ENCODE measurements at regions not wholly inside any gene's neighbourhood (a gene's known extent, or its start where the extent isn't known, plus 50 kb on each side); places are given as distances from the start of the nearest gene placed in this dataset.

DNA sequence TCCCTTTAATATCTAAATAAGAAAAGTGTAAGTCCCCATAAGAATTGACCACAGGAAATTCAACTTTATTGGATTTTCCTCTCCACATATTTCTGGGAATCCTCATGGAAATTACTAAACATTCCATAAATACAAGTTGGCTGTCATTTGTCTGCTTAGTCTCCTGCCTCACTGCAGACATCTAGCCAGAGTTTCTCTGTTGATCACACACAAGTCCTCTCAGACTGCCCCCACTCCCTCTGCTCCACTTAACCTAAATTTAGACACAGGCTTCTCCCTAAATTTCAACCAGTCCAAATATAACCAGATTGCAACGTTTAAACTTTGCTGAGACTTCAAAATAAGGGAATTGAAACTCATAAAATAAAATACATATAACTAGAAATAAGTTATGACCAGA, 982.1 kb downstream of the DTWD2 start:
- no peak for ATAC-seq
- H3K27ac ChIP-seq: no peak overlapping the region
- H3K4me3 ChIP-seq: no peak overlapping the region
- POLR2A ChIA-PET: no interaction called here
- CTCF ChIA-PET: no interaction called here
- no peak for DNase-seq (ENCODE audit: low read depth in 1 of 2, low spot score in 1 of 2)
- no peak overlapping the region for H3K4me2 ChIP-seq
- no peak for TF ChIP-seq EP300 (IDR thresholded peaks at IDR 0.05)
- TF ChIP-seq ZSCAN20 (CRISPR knock-in tag; IDR thresholded peaks at IDR 0.05): no peak
- no peak for TF ChIP-seq FOSL2 (IDR thresholded peaks at IDR 0.05)
- TF ChIP-seq FOSL2 (CRISPR knock-in tag; IDR thresholded peaks at IDR 0.05): no peak
- TF ChIP-seq, protein P1, sequence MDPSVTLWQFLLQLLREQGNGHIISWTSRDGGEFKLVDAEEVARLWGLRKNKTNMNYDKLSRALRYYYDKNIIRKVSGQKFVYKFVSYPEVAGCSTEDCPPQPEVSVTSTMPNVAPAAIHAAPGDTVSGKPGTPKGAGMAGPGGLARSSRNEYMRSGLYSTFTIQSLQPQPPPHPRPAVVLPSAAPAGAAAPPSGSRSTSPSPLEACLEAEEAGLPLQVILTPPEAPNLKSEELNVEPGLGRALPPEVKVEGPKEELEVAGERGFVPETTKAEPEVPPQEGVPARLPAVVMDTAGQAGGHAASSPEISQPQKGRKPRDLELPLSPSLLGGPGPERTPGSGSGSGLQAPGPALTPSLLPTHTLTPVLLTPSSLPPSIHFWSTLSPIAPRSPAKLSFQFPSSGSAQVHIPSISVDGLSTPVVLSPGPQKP (IDR thresholded peaks at IDR 0.05; ENCODE audit: low read depth, low read length): no peak
- TF ChIP-seq NPAS2 (CRISPR knock-in tag; IDR thresholded peaks at IDR 0.05; ENCODE audit: borderline replicate concordance): no peak
- TF ChIP-seq NFE2L2 (conservative IDR thresholded peaks at IDR 0.05; ENCODE audit: low read length): no peak
- no peak for TF ChIP-seq RARB (CRISPR knock-in tag; IDR thresholded peaks at IDR 0.05)
- TF ChIP-seq TFCP2L1 (CRISPR knock-in tag; IDR thresholded peaks at IDR 0.05): no peak
- no peak for TF ChIP-seq JUN (IDR thresholded peaks at IDR 0.05)
- TF ChIP-seq MAZ (IDR thresholded peaks at IDR 0.05; ENCODE audit: borderline replicate concordance, low read depth, low read length): no peak
- no peak for TF ChIP-seq HOXB13 (CRISPR knock-in tag; IDR thresholded peaks at IDR 0.05; ENCODE audit: low read depth)
- no peak for TF ChIP-seq ZFP36 (IDR thresholded peaks at IDR 0.05; ENCODE audit: borderline replicate concordance, partially characterized antibody)
- TF ChIP-seq RCOR1 (IDR thresholded peaks at IDR 0.05; ENCODE audit: low read depth, low read length): no peak
- no peak for TF ChIP-seq SREBF2 (IDR thresholded peaks at IDR 0.05)
- TF ChIP-seq HOXA7 (CRISPR knock-in tag; IDR thresholded peaks at IDR 0.05): no peak
- no peak for TF ChIP-seq GATA3 (IDR thresholded peaks at IDR 0.05; ENCODE audit: borderline replicate concordance)
- FAIRE-seq: no peak
- no peaks in the 10 kb centered on the region for H3K9me3 ChIP-seq
- no peaks in the 10 kb centered on the region for H3K4me1 ChIP-seq
- 0% methylated on average over 1 of the region's 1 CpG for WGBS (ENCODE audit: missing lambda C conversion rate)

DNA sequence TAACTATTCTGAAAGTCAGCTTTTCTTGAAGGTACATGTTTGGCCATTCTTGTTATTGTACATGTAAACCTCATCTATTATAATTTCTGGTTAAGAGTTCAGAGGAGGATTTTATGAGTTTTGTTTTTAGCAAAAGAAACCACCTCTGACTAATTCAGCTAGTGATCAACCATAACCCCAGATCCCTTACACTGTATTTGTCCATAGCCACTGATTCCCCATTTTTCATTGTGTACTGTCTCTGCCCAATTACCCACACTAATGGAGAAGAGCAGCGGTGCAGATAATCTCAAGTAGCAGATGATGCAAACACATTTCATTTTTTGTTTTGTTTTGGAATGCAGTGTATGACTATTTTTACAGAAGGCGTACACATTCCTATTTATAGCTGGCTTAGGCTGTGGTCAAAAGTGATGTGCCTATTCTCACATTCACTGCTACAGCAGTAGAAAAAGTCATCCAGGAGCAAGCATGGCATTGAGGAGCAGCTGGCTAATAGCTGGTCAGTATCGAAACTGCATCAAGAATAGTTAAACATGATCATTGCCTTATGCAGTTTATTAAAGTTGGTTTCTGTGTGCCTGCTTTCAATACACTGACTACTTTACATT, 988.3 kb downstream of the DTWD2 start:
- Histone ChIP-seq H3K4me2 (no peak overlapping the region), H3K9me3 (no peaks in the 10 kb centered on the region), H3K4me3 (no peak overlapping the region), H3K4me1 (no peaks in the 10 kb centered on the region), H3K27ac (no peak overlapping the region)
- CTCF ChIA-PET: no interaction called here
- TF ChIP-seq, protein P2, sequence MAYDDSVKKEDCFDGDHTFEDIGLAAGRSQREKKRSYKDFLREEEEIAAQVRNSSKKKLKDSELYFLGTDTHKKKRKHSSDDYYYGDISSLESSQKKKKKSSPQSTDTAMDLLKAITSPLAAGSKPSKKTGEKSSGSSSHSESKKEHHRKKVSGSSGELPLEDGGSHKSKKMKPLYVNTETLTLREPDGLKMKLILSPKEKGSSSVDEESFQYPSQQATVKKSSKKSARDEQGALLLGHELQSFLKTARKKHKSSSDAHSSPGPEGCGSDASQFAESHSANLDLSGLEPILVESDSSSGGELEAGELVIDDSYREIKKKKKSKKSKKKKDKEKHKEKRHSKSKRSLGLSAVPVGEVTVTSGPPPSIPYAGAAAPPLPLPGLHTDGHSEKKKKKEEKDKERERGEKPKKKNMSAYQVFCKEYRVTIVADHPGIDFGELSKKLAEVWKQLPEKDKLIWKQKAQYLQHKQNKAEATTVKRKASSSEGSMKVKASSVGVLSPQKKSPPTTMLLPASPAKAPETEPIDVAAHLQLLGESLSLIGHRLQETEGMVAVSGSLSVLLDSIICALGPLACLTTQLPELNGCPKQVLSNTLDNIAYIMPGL (CRISPR knock-in tag; IDR thresholded peaks at IDR 0.05; ENCODE audit: borderline replicate concordance): no peak
- no peak for TF ChIP-seq RCOR1 (IDR thresholded peaks at IDR 0.05; ENCODE audit: low read depth, low read length)
- TF ChIP-seq JUN (IDR thresholded peaks at IDR 0.05): no peak
- TF ChIP-seq ZSCAN20 (CRISPR knock-in tag; IDR thresholded peaks at IDR 0.05): no peak
- TF ChIP-seq HOXA7 (CRISPR knock-in tag; IDR thresholded peaks at IDR 0.05): no peak
- no peak for TF ChIP-seq HEYL (CRISPR knock-in tag; IDR thresholded peaks at IDR 0.05)
- TF ChIP-seq, protein P3, sequence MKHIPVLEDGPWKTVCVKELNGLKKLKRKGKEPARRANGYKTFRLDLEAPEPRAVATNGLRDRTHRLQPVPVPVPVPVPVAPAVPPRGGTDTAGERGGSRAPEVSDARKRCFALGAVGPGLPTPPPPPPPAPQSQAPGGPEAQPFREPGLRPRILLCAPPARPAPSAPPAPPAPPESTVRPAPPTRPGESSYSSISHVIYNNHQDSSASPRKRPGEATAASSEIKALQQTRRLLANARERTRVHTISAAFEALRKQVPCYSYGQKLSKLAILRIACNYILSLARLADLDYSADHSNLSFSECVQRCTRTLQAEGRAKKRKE (CRISPR knock-in tag; IDR thresholded peaks at IDR 0.05; ENCODE audit: low read depth): no peak
- no peak for TF ChIP-seq EHF (CRISPR knock-in tag; IDR thresholded peaks at IDR 0.05)
- no peak for TF ChIP-seq FOSB (CRISPR knock-in tag; IDR thresholded peaks at IDR 0.05)
- TF ChIP-seq HDAC2 (IDR thresholded peaks at IDR 0.05): no peak
- TF ChIP-seq SMC3 (IDR thresholded peaks at IDR 0.05): no peak
- TF ChIP-seq MAFK (IDR thresholded peaks at IDR 0.05; ENCODE audit: partially characterized antibody): no peak
- no peak for TF ChIP-seq KDM1A (IDR thresholded peaks at IDR 0.05; ENCODE audit: low read depth)
- DNase-seq (ENCODE audit: low read depth in 1 of 2, low spot score in 1 of 2) (no peak), ATAC-seq (no peak), FAIRE-seq (no peak)
- 17% methylated on average over 3 of the region's 3 CpGs for WGBS (ENCODE audit: missing lambda C conversion rate)
- POLR2A ChIA-PET: no interaction called here
